ENCODE measurements at regions not wholly inside any gene's neighbourhood (a gene's known extent, or its start where the extent isn't known, plus 50 kb on each side); places are given as distances from the start of the nearest gene placed in this dataset.

GRCh38 chr11:57069942-57070341 is 81.2 kb downstream of the OR5AK2 start:
- Histone ChIP-seq H4K20me1 (ENCODE audit: insufficient read depth, low read length) (no peaks in the 10 kb centered on the region), H3K4me2 (replicated peaks; ENCODE audit: extremely low read depth, low read length, poor library complexity, severe bottlenecking) (no peak overlapping the region), H3K36me3 (replicated peaks in 1 of 2; ENCODE audit: control insufficient read depth in 1 of 2, insufficient read depth in 2 of 2, low read length in 2 of 2) (no peaks in the 10 kb centered on the region), H3K4me1 (ENCODE audit: control insufficient read depth in 1 of 2, insufficient read depth in 2 of 2, low read length in 2 of 2) (no peaks in the 10 kb centered on the region), H3K79me2 (ENCODE audit: insufficient read depth, low read length) (no peaks in the 10 kb centered on the region), H3K27ac (ENCODE audit: low read depth in 1 of 2, low read length in 2 of 2) (no peak overlapping the region), H3K9me3 (replicated peaks in 1 of 2; ENCODE audit: control insufficient read depth in 1 of 2, insufficient read depth in 1 of 2, low read length in 2 of 2) (no peaks in the 10 kb centered on the region), H3K9ac (ENCODE audit: insufficient read depth, low read length, poor library complexity, severe bottlenecking) (no peak overlapping the region), H3K27me3 (ENCODE audit: control insufficient read depth in 2 of 2, insufficient read depth in 2 of 2, low read length in 2 of 2) (no peaks in the 10 kb centered on the region), H3K4me3 (replicated peaks in 1 of 3; ENCODE audit: low read depth in 2 of 3, low read length in 3 of 3) (no peak overlapping the region), H2AFZ (ENCODE audit: insufficient read depth, low read depth, low read length, poor library complexity, severe bottlenecking) (no peak overlapping the region)
- DNase-seq: no peak
- Mint-ChIP-seq H3K27me3 (ENCODE audit: low read depth in 3 of 3) (no peaks in the 10 kb centered on the region), H3K9me3 (peaks cover 0 to 5% (median 2%) of the 10 kb centered on the region in 7 donors), H3K4me3 (no peak overlapping the region), H3K36me3 (no peaks in the 10 kb centered on the region), H3K4me1 (no peaks in the 10 kb centered on the region), H3K27ac (no peak overlapping the region)
- intact Hi-C loops (cut with micrococcal nuclease): no loop called here
- TF ChIP-seq, protein P1, sequence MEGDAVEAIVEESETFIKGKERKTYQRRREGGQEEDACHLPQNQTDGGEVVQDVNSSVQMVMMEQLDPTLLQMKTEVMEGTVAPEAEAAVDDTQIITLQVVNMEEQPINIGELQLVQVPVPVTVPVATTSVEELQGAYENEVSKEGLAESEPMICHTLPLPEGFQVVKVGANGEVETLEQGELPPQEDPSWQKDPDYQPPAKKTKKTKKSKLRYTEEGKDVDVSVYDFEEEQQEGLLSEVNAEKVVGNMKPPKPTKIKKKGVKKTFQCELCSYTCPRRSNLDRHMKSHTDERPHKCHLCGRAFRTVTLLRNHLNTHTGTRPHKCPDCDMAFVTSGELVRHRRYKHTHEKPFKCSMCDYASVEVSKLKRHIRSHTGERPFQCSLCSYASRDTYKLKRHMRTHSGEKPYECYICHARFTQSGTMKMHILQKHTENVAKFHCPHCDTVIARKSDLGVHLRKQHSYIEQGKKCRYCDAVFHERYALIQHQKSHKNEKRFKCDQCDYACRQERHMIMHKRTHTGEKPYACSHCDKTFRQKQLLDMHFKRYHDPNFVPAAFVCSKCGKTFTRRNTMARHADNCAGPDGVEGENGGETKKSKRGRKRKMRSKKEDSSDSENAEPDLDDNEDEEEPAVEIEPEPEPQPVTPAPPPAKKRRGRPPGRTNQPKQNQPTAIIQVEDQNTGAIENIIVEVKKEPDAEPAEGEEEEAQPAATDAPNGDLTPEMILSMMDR (IDR thresholded peaks at IDR 0.05): no peak
- WGBS (ENCODE audit: insufficient coverage): no CpG with 5 or more reads among the region's 1 CpG

GRCh38 chr11:57071829-57072228 is 83.1 kb downstream of the OR5AK2 start:
- DNase-seq: no peak
- Histone ChIP-seq H3K79me2 (ENCODE audit: insufficient read depth, low read length) (no peaks in the 10 kb centered on the region), H3K9ac (ENCODE audit: insufficient read depth, low read length, poor library complexity, severe bottlenecking) (no peak overlapping the region), H3K27me3 (ENCODE audit: control insufficient read depth in 2 of 2, insufficient read depth in 2 of 2, low read length in 2 of 2) (no peaks in the 10 kb centered on the region), H4K20me1 (ENCODE audit: insufficient read depth, low read length) (no peaks in the 10 kb centered on the region), H3K27ac (ENCODE audit: low read depth in 1 of 2, low read length in 2 of 2) (no peak overlapping the region), H3K4me1 (ENCODE audit: control insufficient read depth in 1 of 2, insufficient read depth in 2 of 2, low read length in 2 of 2) (no peaks in the 10 kb centered on the region), H2AFZ (ENCODE audit: insufficient read depth, low read depth, low read length, poor library complexity, severe bottlenecking) (no peak overlapping the region), H3K9me3 (replicated peaks in 1 of 2; ENCODE audit: control insufficient read depth in 1 of 2, insufficient read depth in 1 of 2, low read length in 2 of 2) (no peaks in the 10 kb centered on the region), H3K36me3 (replicated peaks in 1 of 2; ENCODE audit: control insufficient read depth in 1 of 2, insufficient read depth in 2 of 2, low read length in 2 of 2) (no peaks in the 10 kb centered on the region), H3K4me2 (replicated peaks; ENCODE audit: extremely low read depth, low read length, poor library complexity, severe bottlenecking) (no peak overlapping the region), H3K4me3 (replicated peaks in 1 of 3; ENCODE audit: low read depth in 2 of 3, low read length in 3 of 3) (no peak overlapping the region)
- H3K9me3 Mint-ChIP-seq: peaks cover 0 to 4% (median 0%) of the 10 kb centered on the region in 7 donors
- intact Hi-C loops (cut with micrococcal nuclease): no loop called here
- TF ChIP-seq, protein P1 (IDR thresholded peaks at IDR 0.05): no peak
- no peaks in the 10 kb centered on the region for H3K27me3 Mint-ChIP-seq (ENCODE audit: low read depth in 3 of 3)
- H3K4me1 Mint-ChIP-seq: no peaks in the 10 kb centered on the region
- H3K4me3 Mint-ChIP-seq: no peak overlapping the region
- H3K27ac Mint-ChIP-seq: no peak overlapping the region
- no peaks in the 10 kb centered on the region for H3K36me3 Mint-ChIP-seq
